Liver (tissue), 8 donors: ENCODE measurements at regions not wholly inside any gene's neighbourhood (a gene's known extent, or its start where the extent isn't known, plus 50 kb on each side); places are given as distances from the start of the nearest gene placed in this dataset.

Source experiments
- DNase-seq: peaks from one replicate; pipeline ENCODE4 v3.0.0-alpha.2; 2017; ENCODE audit warnings: low spot score
- H3K27ac ChIP-seq, 2 donors: one replicate each; pipeline ENCODE4 v1.7.0; 2013; ENCODE audit warnings: inconsistent platforms in 2 of 2, low read length in 2 of 2, control low read depth in 1 of 2, low read depth in 1 of 2, mild to moderate bottlenecking in 1 of 2
- H3K27me3 ChIP-seq, 4 donors: one replicate each; pipeline versions ENCODE4 v1.6.1 to v1.7.0; 2013; ENCODE audit warnings: low read length in 3 of 4, inconsistent platforms in 1 of 4, mild to moderate bottlenecking in 1 of 4, moderate library complexity in 1 of 4; ENCODE audit not compliant: control insufficient read depth in 4 of 4, insufficient read depth in 4 of 4
- H3K36me3 ChIP-seq, 4 donors: one replicate each; pipeline versions ENCODE4 v1.6.1 to v1.7.0; 2013; ENCODE audit warnings: low read length in 3 of 4, mild to moderate bottlenecking in 3 of 4, low read depth in 1 of 4, moderate library complexity in 1 of 4; ENCODE audit not compliant: control insufficient read depth in 4 of 4, insufficient read depth in 3 of 4
- H3K4me1 ChIP-seq, 4 donors: one replicate each; pipeline versions ENCODE4 v1.6.1 to v1.7.0; 2013; ENCODE audit warnings: low read length in 3 of 4, mild to moderate bottlenecking in 3 of 4, moderate library complexity in 1 of 4; ENCODE audit not compliant: control insufficient read depth in 4 of 4, insufficient read depth in 4 of 4
- H3K4me3 ChIP-seq, 3 donors: one replicate each; pipeline versions ENCODE4 v1.6.1 to v1.7.0; 2013; ENCODE audit warnings: low read length in 3 of 3, control low read depth in 1 of 3, low read depth in 1 of 3, mild to moderate bottlenecking in 1 of 3
- H3K9ac ChIP-seq, 2 donors: one replicate each; pipeline ENCODE4 v1.7.0; 2013; ENCODE audit warnings: low read length in 2 of 2, mild to moderate bottlenecking in 2 of 2, moderate library complexity in 2 of 2, control low read depth in 1 of 2, low read depth in 1 of 2
- H3K9me3 ChIP-seq, 4 donors: one replicate each; pipeline versions ENCODE4 v1.6.1 to v1.7.0; 2013; ENCODE audit warnings: low read length in 3 of 4; ENCODE audit not compliant: control insufficient read depth in 4 of 4
- CTCF ChIP-seq: fragments of 150-350 bp; IDR thresholded peaks from 2 replicates; pipeline ENCODE4 v1.5.1; 2017; ENCODE audit warnings: improper control_type of control experiment, low read depth, low read length; ENCODE audit not compliant: missing input control
- EGR1 ChIP-seq, 2 donors: IDR thresholded peaks; 2 replicates each; pipeline ENCODE4 v1.6.1; 2016 to 2018; ENCODE audit warnings: antibody characterized with exemption in 2 of 2, low read depth in 2 of 2
- FOXA1 ChIP-seq: IDR thresholded peaks from 2 replicates; pipeline ENCODE4 v1.6.1; 2016; ENCODE audit warnings: antibody characterized with exemption
- FOXA2 ChIP-seq: IDR thresholded peaks from 2 replicates; pipeline ENCODE4 v1.6.1; 2016; ENCODE audit warnings: antibody characterized with exemption
- GABPA ChIP-seq, 2 donors: IDR thresholded peaks in 1 of 2; conservative IDR thresholded peaks in 1 of 2; 2 replicates each; pipeline ENCODE4 v1.6.1; 2016; ENCODE audit warnings: antibody characterized with exemption in 2 of 2, mild to moderate bottlenecking in 1 of 2, moderate library complexity in 1 of 2
- HNF4A ChIP-seq, 2 donors: conservative IDR thresholded peaks; 2 replicates each; pipeline ENCODE4 v1.6.1; 2016; ENCODE audit warnings: antibody characterized with exemption in 2 of 2, mild to moderate bottlenecking in 2 of 2
- HNF4G ChIP-seq: IDR thresholded peaks from 2 replicates; pipeline ENCODE4 v1.6.1; 2016; ENCODE audit warnings: antibody characterized with exemption
- JUND ChIP-seq, 2 donors: IDR thresholded peaks; 2 replicates each; pipeline ENCODE4 v1.6.1; 2016; ENCODE audit warnings: antibody characterized with exemption in 2 of 2
- NR2F2 ChIP-seq: IDR thresholded peaks from 2 replicates; pipeline ENCODE4 v1.6.1; 2016; ENCODE audit warnings: antibody characterized with exemption
- RAD21 ChIP-seq, 2 donors: IDR thresholded peaks; 2 replicates each; pipeline ENCODE4 v1.6.1; 2016; ENCODE audit warnings: antibody characterized with exemption in 2 of 2, mild to moderate bottlenecking in 2 of 2
- RXRA ChIP-seq, 2 donors: IDR thresholded peaks; 2 replicates each; pipeline ENCODE4 v1.6.1; 2017 to 2018; ENCODE audit warnings: antibody characterized with exemption in 2 of 2, mild to moderate bottlenecking in 1 of 2
- SP1 ChIP-seq: IDR thresholded peaks from 2 replicates; pipeline ENCODE4 v1.6.1; 2018; ENCODE audit warnings: antibody characterized with exemption, mild to moderate bottlenecking
- TAF1 ChIP-seq: conservative IDR thresholded peaks from 2 replicates; pipeline ENCODE4 v1.6.1; 2016; ENCODE audit warnings: antibody characterized with exemption, mild to moderate bottlenecking
- YY1 ChIP-seq: IDR thresholded peaks from 2 replicates; pipeline ENCODE4 v1.6.1; 2016; ENCODE audit warnings: antibody characterized with exemption, mild to moderate bottlenecking
- WGBS: extraction: QIAGEN DNeasy Blood & Tissue Kit; methylation state at CpG from one replicate; pipeline ENCODE4 v1.1.7; 2013; 5-methylcytosine and 5-hydroxymethylcytosine counted together
- TF ChIP-seq, protein P1 (sequence below): IDR thresholded peaks from 2 replicates; pipeline ENCODE4 v1.6.1; 2016; ENCODE audit warnings: antibody characterized with exemption
- TF ChIP-seq, protein P2 (sequence below): IDR thresholded peaks from 2 replicates; pipeline ENCODE4 v1.6.1; 2016; ENCODE audit warnings: antibody characterized with exemption, mild to moderate bottlenecking
- TF ChIP-seq, protein P3 (sequence below): IDR thresholded peaks from 2 replicates; pipeline ENCODE4 v1.6.1; 2016; ENCODE audit warnings: antibody characterized with exemption
- TF ChIP-seq, protein P4 (sequence below): IDR thresholded peaks from 2 replicates; pipeline ENCODE4 v1.6.1; 2016; ENCODE audit warnings: antibody characterized with exemption
- donor health status: healthy.
- donor health status: healthy.
- donor health status: healthy.
- donor health status: healthy.
- donor health status: healthy.

GRCh38 chrX:80184854-80185253 is 170.3 kb downstream of the TBX22 start:
- no peaks in the 10 kb centered on the region for H3K27me3 ChIP-seq
- H3K4me1 ChIP-seq: no peaks in the 10 kb centered on the region
- DNase-seq: no peak
- no peaks in the 10 kb centered on the region for H3K36me3 ChIP-seq
- TF ChIP-seq, protein P1, sequence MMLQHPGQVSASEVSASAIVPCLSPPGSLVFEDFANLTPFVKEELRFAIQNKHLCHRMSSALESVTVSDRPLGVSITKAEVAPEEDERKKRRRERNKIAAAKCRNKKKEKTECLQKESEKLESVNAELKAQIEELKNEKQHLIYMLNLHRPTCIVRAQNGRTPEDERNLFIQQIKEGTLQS: no peak
- TF ChIP-seq YY1 (no peak), GABPA (IDR thresholded peaks at IDR 0.05 in 1 of 2, conservative IDR thresholded peaks at IDR 0.05 in 1 of 2) (no peak), FOXA1 (no peak), NR2F2 (no peak), TAF1 (no peak), SP1 (no peak), FOXA2 (no peak), RAD21 (IDR thresholded peaks at IDR 0.05) (no peak), JUND (IDR thresholded peaks at IDR 0.05) (no peak), CTCF (no peak), HNF4A (conservative IDR thresholded peaks at IDR 0.05) (no peak), RXRA (IDR thresholded peaks at IDR 0.05) (no peak), HNF4G (no peak), EGR1 (IDR thresholded peaks at IDR 0.05; ENCODE audit: low read depth in 2 of 2) (no peak)
- TF ChIP-seq, protein P2, sequence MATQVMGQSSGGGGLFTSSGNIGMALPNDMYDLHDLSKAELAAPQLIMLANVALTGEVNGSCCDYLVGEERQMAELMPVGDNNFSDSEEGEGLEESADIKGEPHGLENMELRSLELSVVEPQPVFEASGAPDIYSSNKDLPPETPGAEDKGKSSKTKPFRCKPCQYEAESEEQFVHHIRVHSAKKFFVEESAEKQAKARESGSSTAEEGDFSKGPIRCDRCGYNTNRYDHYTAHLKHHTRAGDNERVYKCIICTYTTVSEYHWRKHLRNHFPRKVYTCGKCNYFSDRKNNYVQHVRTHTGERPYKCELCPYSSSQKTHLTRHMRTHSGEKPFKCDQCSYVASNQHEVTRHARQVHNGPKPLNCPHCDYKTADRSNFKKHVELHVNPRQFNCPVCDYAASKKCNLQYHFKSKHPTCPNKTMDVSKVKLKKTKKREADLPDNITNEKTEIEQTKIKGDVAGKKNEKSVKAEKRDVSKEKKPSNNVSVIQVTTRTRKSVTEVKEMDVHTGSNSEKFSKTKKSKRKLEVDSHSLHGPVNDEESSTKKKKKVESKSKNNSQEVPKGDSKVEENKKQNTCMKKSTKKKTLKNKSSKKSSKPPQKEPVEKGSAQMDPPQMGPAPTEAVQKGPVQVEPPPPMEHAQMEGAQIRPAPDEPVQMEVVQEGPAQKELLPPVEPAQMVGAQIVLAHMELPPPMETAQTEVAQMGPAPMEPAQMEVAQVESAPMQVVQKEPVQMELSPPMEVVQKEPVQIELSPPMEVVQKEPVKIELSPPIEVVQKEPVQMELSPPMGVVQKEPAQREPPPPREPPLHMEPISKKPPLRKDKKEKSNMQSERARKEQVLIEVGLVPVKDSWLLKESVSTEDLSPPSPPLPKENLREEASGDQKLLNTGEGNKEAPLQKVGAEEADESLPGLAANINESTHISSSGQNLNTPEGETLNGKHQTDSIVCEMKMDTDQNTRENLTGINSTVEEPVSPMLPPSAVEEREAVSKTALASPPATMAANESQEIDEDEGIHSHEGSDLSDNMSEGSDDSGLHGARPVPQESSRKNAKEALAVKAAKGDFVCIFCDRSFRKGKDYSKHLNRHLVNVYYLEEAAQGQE: no peak
- TF ChIP-seq, protein P3, sequence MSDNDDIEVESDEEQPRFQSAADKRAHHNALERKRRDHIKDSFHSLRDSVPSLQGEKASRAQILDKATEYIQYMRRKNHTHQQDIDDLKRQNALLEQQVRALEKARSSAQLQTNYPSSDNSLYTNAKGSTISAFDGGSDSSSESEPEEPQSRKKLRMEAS: no peak
- TF ChIP-seq, protein P4, sequence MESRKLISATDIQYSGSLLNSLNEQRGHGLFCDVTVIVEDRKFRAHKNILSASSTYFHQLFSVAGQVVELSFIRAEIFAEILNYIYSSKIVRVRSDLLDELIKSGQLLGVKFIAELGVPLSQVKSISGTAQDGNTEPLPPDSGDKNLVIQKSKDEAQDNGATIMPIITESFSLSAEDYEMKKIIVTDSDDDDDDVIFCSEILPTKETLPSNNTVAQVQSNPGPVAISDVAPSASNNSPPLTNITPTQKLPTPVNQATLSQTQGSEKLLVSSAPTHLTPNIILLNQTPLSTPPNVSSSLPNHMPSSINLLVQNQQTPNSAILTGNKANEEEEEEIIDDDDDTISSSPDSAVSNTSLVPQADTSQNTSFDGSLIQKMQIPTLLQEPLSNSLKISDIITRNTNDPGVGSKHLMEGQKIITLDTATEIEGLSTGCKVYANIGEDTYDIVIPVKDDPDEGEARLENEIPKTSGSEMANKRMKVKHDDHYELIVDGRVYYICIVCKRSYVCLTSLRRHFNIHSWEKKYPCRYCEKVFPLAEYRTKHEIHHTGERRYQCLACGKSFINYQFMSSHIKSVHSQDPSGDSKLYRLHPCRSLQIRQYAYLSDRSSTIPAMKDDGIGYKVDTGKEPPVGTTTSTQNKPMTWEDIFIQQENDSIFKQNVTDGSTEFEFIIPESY: no peak
- no peak overlapping the region for H3K9ac ChIP-seq
- H3K27ac ChIP-seq: no peak overlapping the region
- H3K4me3 ChIP-seq: no peak overlapping the region
- H3K9me3 ChIP-seq: no peaks in the 10 kb centered on the region
- 67% methylated on average over 2 of the region's 2 CpGs for WGBS
